Right lobe of liver (tissue), 4 donors: ENCODE measurements at regions not wholly inside any gene's neighbourhood (a gene's known extent, or its start where the extent isn't known, plus 50 kb on each side); places are given as distances from the start of the nearest gene placed in this dataset.

Source experiments
- POLR2A ChIP-seq: fragments of 450-650 bp; IDR thresholded peaks from one replicate; pipeline ENCODE4 v1.6.1; 2017; ENCODE audit warnings: antibody characterized with exemption, mild to moderate bottlenecking
- TF ChIP-seq, protein P1 (sequence below), 4 donors: fragments of 200-600 bp in 3 of 4; fragments of 450-650 bp in 1 of 4; IDR thresholded peaks; one replicate each; pipeline versions ENCODE4 v1.5.1 to v1.8.0; 2016 to 2022; ENCODE audit warnings: antibody characterized with exemption in 4 of 4, mild to moderate bottlenecking in 2 of 4
- donor health status: DM: no; HTN: no; CAD: no.
- donor health status: DM: no; HTN: no; CAD: no.
- donor health status: DM: no; HTN: yes; CAD: no.

DNA sequence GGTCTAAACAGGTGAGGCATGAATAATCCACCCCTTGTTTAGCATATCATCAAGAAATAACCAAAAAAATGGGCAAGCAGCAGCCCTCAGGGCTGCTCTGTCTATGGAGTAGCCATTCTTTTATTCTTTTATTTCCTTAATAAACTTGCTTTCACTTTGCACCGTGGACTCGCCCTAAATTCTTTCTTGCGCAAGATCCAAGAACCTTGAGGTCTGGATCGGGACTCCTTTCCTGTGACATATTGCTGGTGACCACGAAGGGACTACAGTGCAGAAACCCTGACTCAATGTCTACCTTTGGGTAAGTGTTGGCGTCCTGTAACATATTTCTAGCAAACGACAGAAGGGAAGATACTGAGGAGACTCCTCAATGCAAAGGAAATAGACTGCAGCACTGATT is 1099.2 kb downstream of the FAM181B start:
- TF ChIP-seq, protein P1, sequence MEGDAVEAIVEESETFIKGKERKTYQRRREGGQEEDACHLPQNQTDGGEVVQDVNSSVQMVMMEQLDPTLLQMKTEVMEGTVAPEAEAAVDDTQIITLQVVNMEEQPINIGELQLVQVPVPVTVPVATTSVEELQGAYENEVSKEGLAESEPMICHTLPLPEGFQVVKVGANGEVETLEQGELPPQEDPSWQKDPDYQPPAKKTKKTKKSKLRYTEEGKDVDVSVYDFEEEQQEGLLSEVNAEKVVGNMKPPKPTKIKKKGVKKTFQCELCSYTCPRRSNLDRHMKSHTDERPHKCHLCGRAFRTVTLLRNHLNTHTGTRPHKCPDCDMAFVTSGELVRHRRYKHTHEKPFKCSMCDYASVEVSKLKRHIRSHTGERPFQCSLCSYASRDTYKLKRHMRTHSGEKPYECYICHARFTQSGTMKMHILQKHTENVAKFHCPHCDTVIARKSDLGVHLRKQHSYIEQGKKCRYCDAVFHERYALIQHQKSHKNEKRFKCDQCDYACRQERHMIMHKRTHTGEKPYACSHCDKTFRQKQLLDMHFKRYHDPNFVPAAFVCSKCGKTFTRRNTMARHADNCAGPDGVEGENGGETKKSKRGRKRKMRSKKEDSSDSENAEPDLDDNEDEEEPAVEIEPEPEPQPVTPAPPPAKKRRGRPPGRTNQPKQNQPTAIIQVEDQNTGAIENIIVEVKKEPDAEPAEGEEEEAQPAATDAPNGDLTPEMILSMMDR (IDR thresholded peaks at IDR 0.05) = no peak
- TF ChIP-seq POLR2A = no peak
